ENCODE measurements at regions not wholly inside any gene's neighbourhood (a gene's known extent, or its start where the extent isn't known, plus 50 kb on each side); places are given as distances from the start of the nearest gene placed in this dataset.
"Not testable (repeated sequence)": the region's sequence is repeated elsewhere in the genome, so short reads cannot be mapped to it uniquely, and the experiment has no call there.

- DNase-seq, result no peak
These were observed 293.5 kb downstream of the LTN1 start for GRCh38 chr21:28699186-28699585.

DNA sequence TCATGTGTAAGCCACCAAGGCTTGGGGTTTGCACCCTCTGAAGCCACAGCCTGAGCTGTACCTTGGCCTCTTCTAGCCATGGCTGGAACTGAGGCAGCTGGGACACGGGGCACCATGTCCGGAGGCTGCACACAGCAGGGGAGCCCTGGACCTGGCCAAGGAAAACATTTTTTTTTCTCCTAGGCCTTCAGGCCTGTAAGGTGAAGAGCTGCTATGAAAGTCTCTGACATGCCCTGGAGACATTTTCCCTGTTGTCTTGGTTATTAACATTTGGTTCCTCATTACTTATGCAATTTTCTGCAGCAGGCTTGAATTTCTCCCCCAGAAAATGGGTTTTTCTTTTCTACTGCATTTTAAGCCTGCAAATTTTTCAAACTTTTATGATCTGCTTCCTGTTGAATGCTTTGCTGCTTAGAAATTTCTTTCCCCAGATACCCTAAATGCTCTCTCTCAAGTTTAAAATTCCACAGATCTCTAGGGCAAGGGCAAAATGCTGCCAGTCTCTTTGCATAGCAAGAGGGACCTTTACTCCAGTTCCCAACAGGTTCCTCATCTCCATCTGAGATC is 295.8 kb downstream of the LTN1 start:
- DNase-seq, result no peak

DNA sequence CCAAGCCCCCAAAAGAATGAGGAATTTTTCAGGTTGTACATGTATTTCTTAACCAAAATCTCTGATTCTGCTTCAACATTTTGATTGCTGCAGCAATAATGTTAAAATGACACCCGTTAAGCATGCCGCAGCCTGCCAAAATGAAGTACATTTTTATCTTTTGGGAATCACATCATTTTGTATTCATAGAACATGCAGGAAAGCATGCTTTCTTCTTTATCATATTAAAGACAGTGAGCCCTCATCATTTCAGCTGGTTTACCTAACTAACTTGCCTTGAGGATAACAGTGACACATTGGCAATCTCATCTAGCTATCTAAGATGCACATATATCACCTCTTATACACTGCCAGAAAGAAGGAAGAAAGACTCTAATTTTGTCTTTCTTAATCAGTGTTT is 299.2 kb downstream of the LTN1 start:
- no peak for DNase-seq

GRCh38 chr21:28690196-28690595 is 302.5 kb downstream of the LTN1 start:
- DNase-seq, result no peak

DNA sequence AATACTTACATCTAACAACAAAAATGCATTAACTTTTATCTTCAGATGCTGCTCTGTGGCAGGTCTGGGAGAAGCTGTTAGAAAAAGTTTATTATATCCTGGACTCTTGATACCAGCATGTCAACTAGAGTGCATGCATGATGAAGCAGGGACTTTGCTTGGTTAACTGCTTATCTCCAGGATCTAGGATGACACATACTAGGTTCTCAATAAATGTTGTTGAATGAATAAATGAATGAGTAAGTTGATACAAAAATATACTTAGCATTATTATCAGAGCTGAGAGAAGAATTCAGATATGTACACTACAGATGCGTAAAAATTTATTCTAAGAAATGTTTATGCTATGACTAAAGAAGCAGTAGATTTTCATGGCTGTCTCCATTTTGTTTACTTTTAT is 304.3 kb downstream of the LTN1 start:
- DNase-seq, result no peak

DNA sequence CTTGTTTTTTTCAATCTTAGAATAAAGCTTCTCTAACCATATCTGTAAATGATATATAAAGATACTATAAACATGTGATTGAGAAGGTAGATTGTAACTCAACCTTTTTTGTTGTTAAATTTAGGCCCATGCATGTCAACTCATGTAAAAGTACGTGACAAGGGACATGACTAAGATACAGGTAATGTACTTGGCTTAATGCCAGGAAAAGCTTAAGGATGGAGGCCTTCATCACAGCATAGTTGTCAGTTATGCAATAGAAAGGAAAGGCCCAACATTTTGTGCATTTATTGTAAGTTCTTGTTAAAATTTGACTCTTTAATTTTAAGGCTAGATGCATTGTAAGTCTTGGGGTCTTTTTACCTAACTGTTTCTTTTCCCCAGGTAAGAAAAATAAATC is 305.1 kb downstream of the LTN1 start:
- DNase-seq, result no peak

DNA sequence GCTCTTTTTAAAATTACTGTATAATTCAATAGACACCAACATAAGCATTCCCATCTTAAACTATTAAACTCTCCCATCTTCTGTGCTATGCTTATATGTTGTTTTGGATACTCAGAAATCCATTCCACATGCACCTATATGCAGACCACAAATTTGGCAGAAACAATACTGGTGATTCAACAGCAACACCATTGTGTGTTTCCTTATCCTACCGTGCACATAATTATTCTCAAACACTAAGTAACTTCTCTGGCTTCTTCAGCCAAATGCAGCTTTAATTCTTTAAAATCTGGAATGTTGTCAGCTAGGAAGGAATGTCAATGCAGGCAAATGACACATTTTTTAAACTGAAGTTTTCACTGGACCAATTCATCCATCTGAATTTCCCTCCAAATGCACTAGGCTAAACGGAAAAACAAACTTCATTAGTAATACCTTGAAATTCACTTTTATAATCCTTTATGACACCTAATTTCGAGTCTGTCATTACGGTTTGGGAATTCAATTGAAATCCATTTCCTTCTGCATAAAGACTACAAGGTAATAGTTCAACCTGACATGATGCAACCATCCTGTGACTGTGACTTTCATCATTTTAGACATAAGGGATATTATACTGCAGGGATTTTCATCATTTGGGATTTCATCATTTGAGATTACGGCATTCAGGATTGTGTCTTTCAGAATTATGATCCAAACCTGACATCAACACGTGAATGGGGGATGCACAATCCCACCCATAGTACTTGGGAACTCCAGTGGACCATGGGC is 308.5 kb downstream of the LTN1 start:
- no peak for DNase-seq

GRCh38 chr21:28682884-28683283 is 309.8 kb downstream of the LTN1 start:
- DNase-seq, result not testable (repeated sequence)

DNA sequence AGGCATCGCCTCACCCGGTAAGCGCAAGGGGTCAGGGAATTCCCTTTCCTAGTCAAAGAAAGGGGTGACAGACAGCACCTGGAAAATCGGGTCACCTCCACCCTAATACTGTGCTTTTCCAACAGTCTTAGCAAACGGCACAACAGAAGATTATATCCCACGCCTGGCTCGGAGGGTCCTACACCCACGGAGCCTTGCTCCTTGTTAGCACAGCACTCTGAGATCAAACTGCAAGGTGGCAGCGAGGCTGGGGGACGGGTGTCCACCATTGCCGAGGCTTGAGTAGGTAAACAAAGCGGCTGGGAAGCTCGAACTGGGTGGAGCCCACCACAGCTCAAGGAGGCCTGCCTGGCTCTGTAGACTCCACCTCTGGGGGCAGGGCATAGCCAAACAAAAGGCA is 315.6 kb downstream of the LTN1 start:
- not testable (repeated sequence) for DNase-seq

DNA sequence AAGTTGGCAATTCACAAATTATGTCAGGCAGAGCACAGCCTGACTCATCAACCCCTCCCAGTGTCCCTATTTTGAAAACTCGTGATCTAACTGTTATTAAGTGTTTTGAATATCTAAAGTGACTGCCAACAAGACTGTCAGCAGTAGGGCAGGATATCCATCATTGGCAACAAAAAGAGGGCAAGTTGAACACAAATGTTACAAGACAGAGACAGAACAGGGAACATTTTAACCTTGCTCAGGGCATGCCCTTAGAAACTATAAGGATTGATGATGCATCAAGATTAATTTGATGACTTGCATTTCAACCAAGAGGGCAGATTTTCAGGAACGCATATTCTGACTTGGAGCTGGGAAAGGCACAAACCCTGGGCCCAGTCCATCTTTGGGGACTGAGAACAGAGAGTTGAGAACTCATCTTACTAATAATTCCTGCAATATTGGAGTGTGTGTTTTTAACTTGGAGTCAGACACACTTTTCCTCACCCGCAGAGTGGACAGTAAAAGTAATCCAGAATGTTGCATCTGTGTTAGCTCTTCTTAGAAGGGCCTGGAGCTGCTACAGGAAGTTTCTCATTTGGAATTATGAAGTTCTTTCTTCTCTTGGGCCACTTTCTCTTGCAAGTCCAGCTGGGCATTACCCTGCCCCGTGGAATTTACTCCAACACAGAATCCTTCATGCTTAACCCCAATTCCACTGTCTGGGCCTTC is 317.2 kb downstream of the LTN1 start:
- DNase-seq, result no peak

DNA sequence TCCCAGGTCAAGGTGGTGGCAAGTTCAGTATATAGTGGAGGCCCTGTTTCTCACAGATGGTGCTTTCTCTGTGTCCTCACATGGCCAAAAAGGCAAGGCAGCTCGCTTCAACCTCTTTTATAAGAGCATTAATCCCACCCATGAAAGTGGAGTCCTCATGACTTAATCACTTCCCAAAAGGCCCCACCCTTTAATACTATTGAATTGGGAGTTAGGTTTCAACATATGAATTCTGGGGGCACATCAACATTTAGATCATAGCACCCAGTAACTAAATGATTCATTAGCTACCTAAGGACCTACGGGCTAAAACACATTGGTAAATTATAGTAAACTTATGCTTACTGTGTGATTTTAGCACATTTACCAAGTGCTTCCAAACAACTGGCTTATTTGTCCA is 317.9 kb downstream of the LTN1 start:
- DNase-seq, result no peak

GRCh38 chr21:28671549-28672195 is 321.0 kb downstream of the LTN1 start:
- no peak for DNase-seq

GRCh38 chr21:28669971-28670653 is 322.6 kb downstream of the LTN1 start:
- DNase-seq, result no peak

DNA sequence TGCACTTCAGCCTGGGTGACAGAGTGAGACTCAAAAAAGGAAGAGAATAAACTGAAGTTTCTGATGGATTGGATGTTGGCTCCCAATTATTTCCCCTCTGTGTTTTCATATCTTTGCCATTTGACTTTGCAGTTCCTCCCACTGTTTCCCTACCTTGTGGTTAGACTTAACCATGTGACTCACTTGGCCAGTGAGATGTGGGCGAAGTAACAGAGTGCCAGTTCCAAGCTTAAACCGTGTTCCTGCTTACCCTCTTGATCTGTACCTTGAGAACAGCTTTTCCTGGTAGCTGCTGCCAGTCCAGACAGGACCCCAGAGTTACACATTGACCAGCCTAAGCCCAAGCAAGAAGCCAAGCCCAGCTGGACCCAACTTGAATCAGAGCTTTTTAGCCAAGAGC is 323.4 kb downstream of the LTN1 start:
- no peak for DNase-seq

DNA sequence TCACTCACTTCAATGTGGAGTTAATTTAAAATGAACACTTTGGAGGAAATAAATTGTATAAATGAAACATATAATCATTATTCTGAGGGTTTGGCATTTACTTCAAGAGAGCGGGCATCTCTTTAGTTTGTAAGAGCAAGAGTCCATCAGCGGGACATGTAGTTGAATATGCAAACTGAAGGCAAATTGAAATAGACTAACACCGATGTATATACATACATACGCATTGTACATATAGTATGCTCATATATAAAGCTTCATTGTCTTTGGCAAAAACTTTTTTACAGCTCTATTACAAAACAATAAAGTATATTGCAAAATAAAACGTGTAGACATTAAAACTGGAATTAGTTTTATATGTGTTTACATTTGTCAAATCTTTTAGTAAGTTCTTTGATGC is 328.9 kb downstream of the LTN1 start:
- DNase-seq, result no peak

DNA sequence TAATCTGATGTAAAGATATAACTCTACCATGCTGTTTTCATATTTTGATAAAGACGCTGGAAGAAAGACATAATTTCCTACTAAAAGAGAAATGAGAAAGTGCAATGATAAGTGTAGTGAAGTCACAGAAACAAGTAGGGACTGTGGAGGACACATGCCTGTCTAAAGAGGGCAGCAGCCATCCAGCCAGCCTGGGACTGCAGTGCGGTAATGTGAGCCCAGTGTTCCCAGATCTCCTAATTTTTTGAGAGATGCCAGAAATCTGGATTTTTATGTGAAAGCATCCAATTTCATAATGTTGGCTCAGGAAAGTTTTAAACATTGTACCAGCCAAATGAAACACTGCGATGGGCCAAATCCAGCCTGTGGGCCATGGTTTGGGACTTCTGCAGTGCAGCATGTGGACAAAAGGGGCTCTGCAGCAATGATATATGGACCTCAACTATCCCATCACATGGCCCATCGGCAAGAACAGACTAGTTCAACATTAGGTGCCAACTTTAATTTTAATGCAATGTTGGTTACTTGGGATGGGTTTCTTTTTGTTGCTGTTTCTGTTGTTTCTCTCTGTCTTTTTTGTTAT is 329.5 kb downstream of the LTN1 start:
- no peak for DNase-seq

GRCh38 chr21:28657566-28657965 is 335.1 kb downstream of the LTN1 start:
- DNase-seq, result no peak

DNA sequence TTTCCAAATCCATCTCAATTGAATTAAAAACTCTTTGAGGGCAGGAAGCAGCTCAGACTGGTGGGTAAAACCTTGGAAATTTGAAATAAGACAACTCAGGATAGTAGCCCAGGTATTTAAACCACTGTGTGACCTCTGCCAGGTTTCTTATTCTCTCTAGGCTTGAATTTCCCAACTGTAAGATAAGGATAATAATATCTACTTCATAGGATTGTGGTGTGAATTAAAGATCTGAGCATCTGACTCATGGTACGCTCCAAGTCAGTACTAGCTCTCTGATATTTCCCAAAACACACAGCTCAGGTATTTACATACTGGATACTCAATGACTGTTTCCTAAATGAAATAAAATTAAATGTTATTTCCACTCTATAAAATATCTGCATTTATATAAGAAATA is 337.2 kb downstream of the LTN1 start:
- no peak for DNase-seq

GRCh38 chr21:28654406-28654805 is 338.3 kb downstream of the LTN1 start:
- no peak for DNase-seq

DNA sequence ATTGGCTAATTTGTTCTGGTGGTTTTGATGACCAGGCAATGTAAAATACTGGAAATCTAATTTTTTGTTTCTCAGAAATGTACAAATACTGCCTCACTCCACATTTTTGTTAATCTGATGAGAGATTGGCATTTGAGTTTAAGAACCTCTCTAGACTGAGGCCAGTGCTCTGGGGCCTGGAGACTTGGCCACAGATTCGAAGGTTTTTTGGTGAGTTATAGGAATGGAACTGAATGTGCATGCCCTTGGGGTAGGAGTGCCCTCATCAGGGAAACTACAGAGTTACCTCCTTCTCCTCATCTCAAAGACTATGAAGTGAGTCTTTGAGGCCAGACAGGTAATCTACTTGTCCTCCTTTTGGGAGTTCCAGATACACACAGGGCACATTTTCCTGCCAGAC is 347.9 kb downstream of the LTN1 start:
- no peak for DNase-seq

DNA sequence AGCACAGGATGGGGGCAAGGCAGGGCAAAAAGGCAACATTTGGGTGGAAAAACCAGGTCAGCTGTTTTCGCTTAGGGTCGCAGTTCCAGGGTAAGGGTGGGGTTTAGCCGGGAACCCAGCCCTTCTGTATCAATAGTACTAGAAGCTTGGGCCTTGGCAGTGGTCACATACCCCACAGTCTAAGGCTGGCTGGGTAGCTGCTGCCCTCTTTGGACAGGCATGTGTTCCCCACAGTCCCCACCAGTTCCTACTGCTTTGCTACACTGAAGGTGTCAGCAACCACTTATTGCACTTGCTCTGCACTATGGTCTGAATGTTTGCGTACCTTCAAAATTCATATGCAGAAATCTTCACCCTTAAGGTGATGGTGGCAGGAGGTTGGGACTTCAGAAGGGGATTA is 349.8 kb downstream of the LTN1 start:
- no peak for DNase-seq

- DNase-seq, result no peak
These were observed 350.9 kb downstream of the LTN1 start for GRCh38 chr21:28641731-28642130.

GRCh38 chr21:28640326-28640725 is 352.4 kb downstream of the LTN1 start:
- DNase-seq, result no peak

Data from NCI-H2107 (cell line).